Hematopoietic multipotent progenitor cell (in vitro differentiated cells): ENCODE measurements at regions not wholly inside any gene's neighbourhood (a gene's known extent, or its start where the extent isn't known, plus 50 kb on each side); places are given as distances from the start of the nearest gene placed in this dataset.
A peak's percentile ranks its signal among the peaks of the same experiment; 100 is the strongest.

Source experiments
- DNase-seq, 3 donors: peaks; one replicate each; pipeline ENCODE4 v3.0.0-alpha.2; 2011 to 2015; ENCODE audit warnings: low read depth in 2 of 3, low spot score in 2 of 3

DNA sequence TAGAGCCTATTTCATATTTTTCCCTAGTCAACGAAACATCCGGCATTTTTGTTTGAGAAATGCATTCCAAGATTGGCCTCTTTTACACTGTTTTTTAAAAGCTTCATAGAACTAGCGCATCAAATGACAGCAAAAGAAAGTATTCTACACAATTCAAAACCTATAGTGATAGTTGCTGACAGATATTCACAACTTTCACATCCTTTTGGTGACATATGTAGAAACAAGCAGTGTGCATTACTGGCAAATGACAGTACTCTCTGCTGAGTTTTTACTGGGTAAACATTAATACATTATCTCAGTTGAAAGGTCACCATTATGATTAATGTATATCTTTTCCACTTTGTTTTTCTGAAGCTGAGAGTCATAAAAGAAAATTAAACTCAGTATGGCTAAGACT lies 135.4 kb upstream of the RGS18 start:
- no peak for DNase-seq

DNA sequence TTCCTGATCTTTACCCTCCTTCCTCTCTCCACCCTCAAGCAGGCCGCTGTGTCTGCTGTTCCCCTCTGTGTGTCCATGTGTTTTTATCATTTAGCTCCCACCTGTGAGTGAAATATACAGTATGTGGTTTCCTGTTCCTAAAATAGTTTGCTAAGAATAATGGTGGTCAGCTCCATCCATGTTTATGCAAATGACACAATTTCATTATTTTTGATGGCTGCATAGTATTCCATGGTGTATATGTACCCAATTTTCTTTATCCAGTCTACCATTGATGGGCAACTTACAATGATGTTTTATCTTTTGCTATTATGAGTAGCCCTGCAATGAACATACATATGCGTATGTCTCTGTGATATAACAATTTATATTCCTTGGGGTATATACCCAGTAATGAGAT lies 133.4 kb upstream of the RGS18 start:
- DNase-seq = no peak

- DNase-seq = no peak
These were observed 119.7 kb upstream of the RGS18 start for GRCh38 chr1:192038567-192038966.

DNA sequence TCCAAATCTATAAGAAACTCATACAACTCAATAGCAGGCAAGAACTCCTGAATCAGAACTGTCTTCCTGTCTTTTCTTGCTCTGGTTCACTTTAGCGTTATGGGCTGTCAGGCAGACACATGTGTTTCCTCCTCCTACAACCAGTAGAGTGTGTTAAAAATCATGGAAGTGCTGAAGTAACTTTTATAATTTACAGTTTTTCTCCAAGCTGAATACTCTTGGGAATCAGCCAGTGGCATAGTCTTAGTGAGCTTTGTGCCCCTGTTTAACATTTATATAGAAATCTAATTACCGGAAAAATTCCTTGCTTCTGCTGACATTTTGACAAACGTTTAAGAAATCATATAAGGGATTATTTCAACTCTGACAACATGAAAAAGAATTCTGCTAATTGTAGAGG lies 113.1 kb upstream of the RGS18 start:
- peak in 1 of 3 donors; percentile 28 for DNase-seq

- DNase-seq = no peak
These were observed 104.7 kb upstream of the RGS18 start for GRCh38 chr1:192053531-192053971.

GRCh38 chr1:192057766-192058165 lies 100.5 kb upstream of the RGS18 start:
- DNase-seq = no peak

DNA sequence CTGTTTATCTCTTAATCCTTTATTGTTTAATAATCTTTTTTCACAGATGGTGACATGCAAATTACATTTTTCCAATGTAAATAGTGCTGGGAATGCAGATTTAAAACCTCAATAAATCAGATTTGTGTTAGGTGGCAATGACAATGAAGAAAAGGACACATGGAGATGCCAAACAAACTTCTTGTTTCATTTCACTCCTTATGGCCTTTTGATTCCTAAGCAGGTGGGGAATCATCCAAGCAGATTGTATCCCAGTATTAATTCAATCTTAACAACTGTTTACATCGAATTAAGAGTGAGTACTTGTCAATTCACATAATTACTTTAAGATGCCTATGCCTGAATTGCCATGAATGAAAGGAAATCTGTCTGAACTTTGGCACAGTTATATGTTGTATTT lies 98.9 kb upstream of the RGS18 start:
- DNase-seq = no peak

DNA sequence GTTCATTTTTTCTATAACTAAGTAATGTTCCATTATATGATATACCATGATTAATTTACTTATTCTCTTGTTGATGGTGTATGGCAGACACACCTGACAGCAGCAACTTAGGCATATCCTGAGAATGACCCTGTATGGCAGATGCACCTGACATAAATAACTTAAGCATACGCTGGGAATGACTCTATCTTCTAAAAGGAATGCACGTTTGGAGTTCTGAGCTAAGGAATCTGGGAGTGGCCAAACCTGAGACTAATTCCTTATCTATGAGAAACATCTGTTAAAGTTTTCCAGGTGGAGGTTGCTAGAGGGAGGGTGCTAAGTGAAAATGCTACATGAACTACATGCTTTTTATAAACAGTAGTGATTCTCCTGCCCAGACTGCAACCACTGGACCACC lies 96.7 kb upstream of the RGS18 start:
- no peak for DNase-seq

DNA sequence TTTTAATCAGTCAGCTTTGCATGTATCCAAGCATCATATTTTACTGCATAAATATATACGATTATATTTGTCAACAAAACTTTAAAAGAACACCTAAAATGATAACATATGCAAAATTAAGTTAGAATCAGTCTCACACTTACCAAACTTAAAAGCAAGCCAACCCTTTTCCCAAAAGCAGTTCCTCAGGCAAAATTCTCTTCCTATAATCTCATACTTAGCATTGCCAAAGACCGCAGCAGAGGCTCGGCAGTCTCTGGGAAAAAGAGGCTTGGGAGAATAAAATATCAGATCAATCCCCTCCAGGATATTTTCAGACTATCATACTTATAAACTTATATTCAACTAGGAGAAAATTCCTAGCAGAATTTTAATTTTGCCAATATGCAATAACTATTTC lies 93.2 kb upstream of the RGS18 start:
- no peak for DNase-seq

DNA sequence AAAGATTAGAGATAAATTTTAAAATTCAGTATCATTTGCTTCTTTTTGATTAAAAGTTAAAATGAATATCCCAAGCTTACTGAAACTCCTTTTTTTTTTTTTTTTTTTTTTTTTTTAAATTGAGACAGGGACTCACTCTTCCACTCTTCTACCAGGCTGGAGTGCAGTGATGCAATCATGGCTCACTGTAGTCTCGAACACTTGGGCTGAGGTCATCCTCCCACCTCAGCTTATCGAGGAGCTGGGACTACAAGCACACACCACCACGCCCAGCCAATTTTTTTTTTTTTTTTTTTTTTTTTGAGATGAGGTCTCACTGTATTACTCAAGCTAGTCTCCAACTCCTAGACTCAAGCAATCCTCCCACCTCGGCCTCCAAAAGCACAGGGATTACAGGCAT lies 92.1 kb upstream of the RGS18 start:
- no peak for DNase-seq

- DNase-seq = no peak
These were observed 90.9 kb upstream of the RGS18 start for GRCh38 chr1:192067360-192067759.

DNA sequence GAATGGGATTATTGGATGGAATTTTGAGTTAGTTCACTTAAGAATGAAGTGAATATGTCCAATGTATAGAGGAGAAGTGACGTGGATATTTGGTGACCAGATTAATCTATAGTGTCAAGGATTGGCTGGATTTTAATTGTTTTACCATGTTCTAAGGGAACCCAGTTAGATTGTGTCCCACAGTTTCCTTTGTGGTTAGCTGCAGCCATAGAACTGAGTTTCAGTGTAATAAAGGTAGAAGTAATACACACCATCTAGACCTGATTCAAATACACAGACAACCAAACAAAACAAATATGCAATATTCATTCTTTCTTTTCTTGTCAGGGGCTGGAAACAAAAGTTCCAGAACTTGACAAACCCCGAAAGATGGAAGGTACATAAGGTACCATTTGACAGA lies 88.0 kb upstream of the RGS18 start:
- peak in 1 of 3 donors; percentile 2 for DNase-seq

- no peak for DNase-seq
These were observed 77.6 kb upstream of the RGS18 start for GRCh38 chr1:192080684-192081083.

GRCh38 chr1:192081359-192081758 lies 76.9 kb upstream of the RGS18 start:
- no peak for DNase-seq

DNA sequence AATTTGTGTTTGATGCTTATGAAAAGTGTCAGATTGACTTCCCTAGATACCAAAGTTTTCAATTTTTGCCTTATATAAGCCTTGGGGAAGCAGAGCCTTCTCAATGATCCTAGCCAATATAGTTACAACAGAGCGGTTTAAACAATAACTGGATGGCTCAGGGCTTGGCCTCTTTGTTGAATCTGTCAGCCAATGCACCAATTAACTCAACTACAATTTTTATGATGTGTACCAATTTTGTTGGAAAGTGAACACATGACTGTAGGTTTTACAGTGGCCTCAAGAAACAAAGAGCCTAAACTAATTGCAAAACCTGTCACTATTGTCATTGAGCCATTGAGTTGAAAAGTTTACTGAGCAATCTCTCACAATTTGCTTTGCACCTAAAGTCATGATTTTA lies 71.6 kb upstream of the RGS18 start:
- no peak for DNase-seq

DNA sequence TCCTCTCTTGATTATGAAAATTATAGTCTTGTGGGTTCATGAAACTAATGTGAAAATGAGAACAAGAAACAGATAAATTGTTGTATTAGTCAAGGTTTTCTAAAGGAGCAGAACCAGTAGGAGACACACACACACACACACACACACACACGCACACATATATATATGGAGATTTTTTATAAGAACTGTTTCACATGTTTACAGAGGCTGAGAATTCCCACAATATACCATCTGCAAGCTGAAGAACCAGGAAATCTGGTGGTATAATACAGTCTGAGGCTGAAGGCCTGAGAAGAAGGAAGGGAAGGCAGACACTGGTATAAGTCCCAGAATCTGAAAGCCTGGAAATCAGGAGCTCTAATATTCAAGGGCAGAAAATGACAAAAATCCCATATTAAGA lies 70.9 kb upstream of the RGS18 start:
- no peak for DNase-seq

DNA sequence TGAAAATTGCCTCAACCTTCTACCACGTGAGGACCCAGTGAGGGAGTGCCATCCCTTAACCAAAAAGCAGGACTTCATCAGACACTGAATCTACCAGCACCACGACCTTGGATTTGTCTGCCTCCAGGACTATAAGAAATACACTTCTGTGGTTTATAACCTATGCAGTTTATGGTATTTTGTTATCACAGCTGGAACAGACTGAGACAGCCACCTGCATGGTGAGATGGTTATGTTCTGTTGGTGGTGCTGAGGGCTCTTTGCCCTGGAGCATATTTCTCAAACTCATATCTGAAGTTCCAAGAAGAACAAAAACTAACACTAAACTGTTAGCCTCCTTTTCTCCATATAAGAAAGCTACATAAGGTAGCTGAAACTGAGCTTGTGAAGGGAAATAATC lies 69.8 kb upstream of the RGS18 start:
- DNase-seq = no peak

- no peak for DNase-seq
These were observed 60.3 kb upstream of the RGS18 start for GRCh38 chr1:192098001-192098400.

DNA sequence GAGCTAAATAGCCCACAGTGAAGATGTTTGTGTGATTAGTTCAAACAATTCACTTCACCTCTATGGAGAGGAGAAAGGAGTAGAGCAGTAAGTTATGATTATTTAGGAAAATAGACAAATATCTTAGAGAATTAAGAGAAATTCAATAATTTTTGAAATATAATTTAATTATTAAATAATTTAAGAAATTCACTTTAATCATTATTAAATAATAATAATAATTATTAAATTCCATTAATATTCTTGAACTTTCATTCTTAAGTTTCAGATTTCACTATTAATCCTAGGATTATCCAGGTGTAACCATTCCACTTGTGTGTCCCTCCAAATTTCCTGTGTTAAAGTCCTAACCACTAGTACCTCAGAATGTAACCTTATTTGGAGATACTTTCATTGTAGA lies 58.9 kb upstream of the RGS18 start:
- DNase-seq = no peak

- no peak for DNase-seq
These were observed 57.4 kb upstream of the RGS18 start for GRCh38 chr1:192100686-192101468.

DNA sequence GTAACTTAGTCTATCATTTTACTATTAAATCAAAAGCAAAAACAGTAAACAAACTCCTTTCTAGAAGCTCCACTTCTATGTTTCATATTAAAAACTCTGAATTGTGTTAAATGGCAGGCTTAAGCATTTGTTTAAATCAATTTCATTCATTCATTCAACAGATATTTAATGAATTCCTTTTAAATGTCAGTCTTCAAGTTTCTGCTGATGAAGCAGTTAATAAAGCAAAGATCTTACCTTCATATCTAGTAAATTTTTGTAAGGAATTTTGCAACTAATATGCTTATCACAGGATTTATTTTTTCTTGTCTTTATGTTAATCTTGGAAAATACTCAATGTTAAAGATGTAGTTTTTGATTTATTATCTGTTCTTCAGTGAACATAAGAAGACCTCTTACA lies 54.1 kb upstream of the RGS18 start:
- no peak for DNase-seq

GRCh38 chr1:192104852-192105251 lies 53.4 kb upstream of the RGS18 start:
- peak in 1 of 3 donors; percentile 44 for DNase-seq

GRCh38 chr1:192108161-192108560 lies 50.1 kb upstream of the RGS18 start:
- DNase-seq = peak in 2 of 3 donors; percentile 37 to 56
